GM21723 (cell line): ENCODE measurements at regions not wholly inside any gene's neighbourhood (a gene's known extent, or its start where the extent isn't known, plus 50 kb on each side); places are given as distances from the start of the nearest gene placed in this dataset.

ENCODE experiments used
- ATAC-seq: cut with Tn5 transposase; IDR thresholded peaks from one replicate; pipeline ENCODE4 v1.9.1; 2021; ENCODE audit warnings: mild to moderate bottlenecking, moderate library complexity; ENCODE audit not compliant: unreplicated experiment

DNA sequence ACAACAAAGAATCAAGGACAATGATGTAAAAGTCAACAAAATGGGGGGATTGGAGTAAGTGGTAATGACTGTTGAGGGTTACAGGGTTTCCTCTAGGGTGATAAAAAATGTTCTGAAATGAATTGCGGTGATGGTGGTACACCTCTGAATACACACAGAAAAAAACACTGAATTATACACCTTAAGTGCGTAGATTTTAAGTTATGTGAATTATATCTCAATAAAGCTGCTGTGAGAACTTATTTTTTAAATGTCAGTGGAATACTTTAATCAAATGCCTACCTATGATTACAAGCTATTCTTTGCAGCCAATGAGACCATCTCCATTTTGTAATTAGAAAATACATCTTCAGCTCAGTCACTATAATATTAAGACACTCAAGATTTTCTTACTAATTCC, 53.5 kb downstream of the ZNF608 start:
- ATAC-seq: no peak

GRCh38 chr5:124692324-124692723, 54.1 kb downstream of the ZNF608 start:
- no peak for ATAC-seq

- ATAC-seq: no peak
These were observed 56.8 kb downstream of the ZNF608 start for GRCh38 chr5:124689653-124690052.

- no peak for ATAC-seq
These were observed 60.0 kb downstream of the ZNF608 start for GRCh38 chr5:124686239-124687004.

DNA sequence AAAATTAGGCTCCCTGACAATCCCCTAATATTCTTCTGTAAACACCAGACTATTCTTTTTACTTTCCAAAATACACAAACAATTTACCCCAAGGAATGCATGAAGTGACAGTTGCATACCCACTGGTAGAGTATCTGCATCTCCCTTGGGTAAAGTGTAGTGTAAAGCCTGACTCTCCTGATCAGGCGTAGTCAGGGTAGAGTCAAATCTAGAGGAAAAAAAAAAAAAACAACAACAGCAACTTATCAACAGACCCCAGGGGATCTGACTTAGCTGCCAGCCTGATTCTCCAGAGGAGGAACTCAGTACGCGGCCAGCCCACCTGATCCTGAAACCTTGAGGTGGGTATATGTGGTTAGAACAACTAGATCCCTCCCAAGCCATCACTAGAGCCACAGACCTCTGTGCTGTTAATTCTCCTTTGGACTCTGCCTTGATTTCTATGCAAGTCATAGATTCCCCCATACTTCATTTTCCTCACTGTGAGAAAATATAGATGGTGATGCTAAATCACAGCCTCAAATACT, 61.0 kb downstream of the ZNF608 start:
- no peak for ATAC-seq

DNA sequence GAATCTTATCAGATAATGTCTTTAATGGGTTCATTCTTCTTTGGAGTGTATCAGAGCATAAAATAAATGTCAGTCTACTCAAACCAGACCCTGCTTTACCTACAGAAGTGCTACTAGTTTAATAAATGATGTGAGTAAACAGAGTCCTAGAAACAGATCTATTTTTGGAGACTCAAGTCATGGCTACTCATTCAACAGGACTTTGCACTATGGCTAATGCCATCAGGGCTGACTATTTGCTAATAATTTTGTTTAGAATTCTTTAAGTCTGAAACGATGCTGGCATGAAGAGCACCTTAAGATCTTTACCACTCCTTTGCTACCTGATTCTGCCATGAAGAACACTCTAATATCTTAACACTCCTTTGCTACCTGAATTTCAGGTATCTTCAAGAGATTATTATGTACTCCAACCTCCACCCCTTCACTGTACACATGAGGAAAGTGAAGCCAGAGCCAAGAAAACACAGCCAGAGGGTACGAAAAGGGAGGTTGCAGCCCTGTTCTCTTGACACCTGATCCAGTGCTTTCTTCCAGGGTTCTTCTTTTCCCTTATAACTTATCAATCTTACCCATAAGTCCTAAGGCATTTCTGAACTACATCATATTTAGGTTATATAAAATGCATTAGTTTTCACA, 62.4 kb downstream of the ZNF608 start:
- no peak for ATAC-seq

- ATAC-seq: no peak
These were observed 66.8 kb downstream of the ZNF608 start for GRCh38 chr5:124679578-124680199.

DNA sequence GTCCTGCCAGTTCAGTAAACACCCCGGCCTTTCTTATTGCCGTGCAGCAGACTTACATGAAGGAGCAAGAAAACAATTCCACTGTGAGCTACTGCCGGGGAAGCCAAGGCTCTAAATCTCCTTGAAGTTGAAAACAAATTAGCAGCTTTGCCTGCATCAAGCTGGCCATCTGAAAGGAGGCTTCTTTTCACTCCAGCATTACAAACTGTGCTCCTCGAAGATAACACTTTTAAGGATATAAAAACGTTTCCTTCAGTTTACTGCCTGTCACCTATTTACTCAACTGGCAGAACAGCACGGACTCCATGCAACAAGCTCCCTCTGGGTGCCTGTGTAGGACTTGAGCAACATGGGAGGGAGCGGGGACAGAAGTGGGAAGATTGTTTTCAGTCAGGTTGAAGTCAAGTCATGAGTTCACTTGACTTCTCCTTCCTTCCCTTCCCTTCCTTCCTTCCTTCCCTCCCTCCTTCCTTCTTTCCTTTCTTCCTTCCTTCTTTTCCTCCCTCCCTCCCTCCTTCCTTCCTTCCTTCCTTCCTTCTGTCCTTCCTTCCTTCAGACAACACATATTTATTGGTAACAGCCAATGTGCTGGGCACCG, 67.4 kb downstream of the ZNF608 start:
- ATAC-seq: no peak

DNA sequence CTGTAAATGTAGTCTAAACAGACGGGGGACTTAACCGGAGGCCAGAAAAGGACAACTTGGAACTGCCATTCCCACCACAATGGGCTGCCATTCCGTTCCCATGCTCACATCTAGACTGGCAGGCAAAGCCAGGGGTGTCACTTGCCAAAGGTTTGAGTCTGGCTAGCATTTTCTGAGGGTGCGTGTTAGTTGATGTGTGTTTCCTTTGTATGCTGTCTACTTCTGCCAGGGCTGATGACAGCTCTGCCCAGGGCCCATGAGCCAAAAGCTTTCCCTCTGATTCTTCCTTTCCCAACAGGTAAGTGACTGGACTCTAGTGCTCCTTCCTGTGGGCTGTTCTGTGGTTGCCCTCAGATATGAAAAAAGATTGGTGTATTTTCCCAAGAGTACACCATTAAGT, 68.0 kb downstream of the ZNF608 start:
- no peak for ATAC-seq

GRCh38 chr5:124677374-124678351, 68.8 kb downstream of the ZNF608 start:
- ATAC-seq: no peak

DNA sequence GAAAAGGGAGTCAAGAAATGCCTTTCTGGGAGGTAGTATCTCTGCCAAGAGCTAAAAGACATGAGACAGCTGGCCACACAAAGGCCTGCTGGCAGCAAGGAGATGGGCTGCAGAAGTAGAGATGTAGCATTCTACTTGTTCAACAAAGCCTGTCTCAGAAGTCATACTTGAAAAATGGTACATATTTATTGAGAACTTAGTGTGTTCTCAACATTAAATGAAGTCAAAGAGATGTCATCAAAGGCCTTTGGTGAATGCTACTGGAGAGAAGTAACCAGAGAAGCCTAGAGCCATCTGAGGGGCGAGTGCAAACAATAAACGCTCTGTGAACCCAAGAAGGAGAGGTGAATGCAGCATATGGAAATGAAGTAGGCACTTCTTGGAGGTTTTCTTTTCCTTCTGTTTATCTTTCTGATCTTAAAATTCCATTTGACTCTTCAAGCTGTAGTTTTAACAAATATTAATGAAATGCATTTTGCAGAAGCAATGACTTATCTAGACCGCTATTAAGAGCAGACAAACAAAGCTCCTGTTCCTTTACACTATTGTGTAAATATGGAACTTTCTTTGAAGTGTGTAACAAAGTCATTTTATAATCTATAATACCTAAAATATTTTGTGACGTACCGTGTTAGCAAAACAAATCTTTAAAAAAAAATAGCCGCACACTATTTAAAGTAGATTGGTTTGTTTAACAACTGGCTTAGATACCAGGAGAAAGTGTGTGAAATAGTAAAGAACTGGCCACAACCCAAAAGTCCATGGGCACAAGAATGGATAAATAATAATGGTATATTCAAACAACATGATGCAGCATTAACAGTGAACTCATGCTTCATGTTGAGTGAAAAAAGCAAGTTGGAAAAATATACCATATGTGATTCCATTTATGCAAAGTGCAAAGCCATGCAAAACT, 70.2 kb downstream of the ZNF608 start:
- ATAC-seq: no peak

DNA sequence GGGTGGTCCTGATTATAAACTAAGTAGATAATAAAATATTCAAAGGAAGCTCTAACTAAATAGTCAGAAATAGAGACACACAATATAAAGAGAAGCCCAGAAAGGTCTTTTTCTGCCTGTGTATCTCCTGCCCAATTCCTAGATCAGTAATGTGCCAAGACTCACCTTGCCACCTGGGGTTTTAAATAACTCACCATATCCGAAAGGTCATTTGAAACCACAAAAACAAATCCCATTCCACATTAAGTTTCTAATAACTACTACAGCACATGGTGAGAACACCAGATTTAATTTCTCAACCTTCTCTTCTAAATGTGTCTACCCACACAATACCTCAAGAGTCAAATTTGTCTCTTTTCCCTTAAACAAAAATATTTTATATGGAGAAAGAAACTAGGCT, 75.2 kb downstream of the ZNF608 start:
- no peak for ATAC-seq

DNA sequence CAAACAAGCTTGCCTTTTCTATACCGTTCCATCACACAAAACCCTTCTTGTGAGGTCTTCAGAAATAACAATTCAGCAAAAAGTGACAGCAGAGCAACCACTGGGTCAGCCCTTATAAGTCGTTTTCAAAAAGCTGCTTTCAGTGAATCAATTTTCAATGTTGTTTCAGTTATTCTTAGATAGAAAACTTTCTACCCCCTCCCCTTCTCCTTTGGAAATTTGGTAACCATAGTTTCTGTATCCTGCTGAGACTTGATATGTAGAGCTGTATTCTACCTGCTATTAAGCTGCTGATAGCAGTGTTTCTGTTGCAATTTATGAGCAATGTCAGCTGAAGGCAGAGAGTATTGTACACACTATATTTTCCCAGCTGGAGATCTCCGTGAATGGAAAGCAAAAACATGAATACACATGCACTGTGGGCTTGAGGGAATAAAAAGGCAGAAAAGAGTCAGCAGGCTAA, 75.7 kb downstream of the ZNF608 start:
- ATAC-seq: no peak

DNA sequence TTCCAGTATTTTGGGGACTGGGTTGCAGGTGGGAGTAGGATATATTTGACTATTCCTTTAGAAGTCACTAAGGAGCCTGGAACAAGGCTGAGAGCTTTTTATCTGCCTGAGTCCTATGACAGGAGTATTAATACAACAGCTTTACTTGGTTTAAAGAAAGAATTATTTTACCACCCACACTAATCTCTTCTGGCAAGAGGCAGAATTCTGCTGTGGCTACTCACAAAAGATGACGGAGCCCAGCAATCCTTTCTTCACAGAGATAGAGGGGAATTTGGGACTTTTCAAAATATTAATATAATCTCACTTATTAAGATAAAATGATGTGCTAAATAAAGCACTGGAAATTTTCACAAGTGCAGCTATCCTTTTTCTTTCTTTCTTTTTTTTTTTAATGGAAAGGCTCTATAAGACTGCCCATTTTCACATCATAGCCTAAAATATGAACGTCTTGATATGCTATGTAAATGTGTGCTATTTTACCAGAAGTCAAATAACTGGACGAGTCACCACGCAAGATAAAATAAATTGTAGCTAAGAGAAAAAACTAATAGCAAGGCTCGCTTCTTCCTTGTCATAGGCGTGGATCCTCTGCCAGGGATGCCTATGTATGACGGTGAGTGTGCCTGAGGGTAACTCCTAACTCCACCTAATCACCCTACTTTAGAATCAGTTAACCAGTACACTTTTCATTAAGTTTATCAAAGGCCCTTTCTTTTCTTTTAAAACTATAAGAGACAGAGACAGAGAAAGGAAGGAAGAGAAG, 76.3 kb downstream of the ZNF608 start:
- ATAC-seq: no peak

DNA sequence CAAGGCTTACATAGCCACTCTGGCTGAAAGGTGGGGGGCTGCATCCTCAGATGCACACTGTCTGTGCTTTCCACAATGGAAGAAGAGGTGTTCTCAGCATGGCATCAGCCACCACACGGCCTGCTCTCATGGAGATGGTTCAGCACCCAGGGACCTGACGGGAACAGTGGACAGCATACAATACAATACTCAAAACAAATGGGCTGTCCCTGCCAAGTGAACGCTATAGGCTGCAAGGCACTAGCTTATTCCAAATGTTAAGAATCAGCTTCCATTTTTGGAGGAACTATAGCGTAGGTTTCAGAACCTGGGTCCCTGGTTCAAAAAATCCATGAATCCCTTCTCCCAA, 77.2 kb downstream of the ZNF608 start:
- ATAC-seq: no peak

- no peak for ATAC-seq
These were observed 77.8 kb downstream of the ZNF608 start for GRCh38 chr5:124668353-124669299.

- ATAC-seq: no peak
These were observed 80.8 kb downstream of the ZNF608 start for GRCh38 chr5:124665625-124666024.
